Keratinocyte (primary cell): ENCODE measurements at regions not wholly inside any gene's neighbourhood (a gene's known extent, or its start where the extent isn't known, plus 50 kb on each side); places are given as distances from the start of the nearest gene placed in this dataset.

Source experiments
- DNase-seq: peaks from one replicate; pipeline ENCODE4 v3.0.0-alpha.2; 2011; ENCODE audit warnings: low read depth, missing footprints, low spot score
- FAIRE-seq: peaks from 2 replicates; lab custom pipeline; 2011; peaks lifted over from hg19 to GRCh38; lab: Jason Lieb, UNC
- H2AFZ ChIP-seq: 2 replicates; pipeline ENCODE4 v1.6.0; 2012; ENCODE audit warnings: low read length, control low read depth, inconsistent platforms; ENCODE audit not compliant: control insufficient read depth
- H3K27ac ChIP-seq: 2 replicates; pipeline ENCODE4 v1.5.1; 2011; ENCODE audit warnings: low read length; ENCODE audit not compliant: control insufficient read depth, insufficient read depth
- H3K27me3 ChIP-seq: 3 replicates; pipeline ENCODE4 v1.6.0; 2011; ENCODE audit warnings: low read length; ENCODE audit not compliant: control insufficient read depth, insufficient read depth; ENCODE audit errors: extremely low read depth
- H3K36me3 ChIP-seq, 2 experiments: 2 replicates in 1 of 2; 3 replicates in 1 of 2; pipeline ENCODE4 v1.5.1; 2011; ENCODE audit warnings: low read length in 2 of 2, mild to moderate bottlenecking in 1 of 2; ENCODE audit not compliant: control insufficient read depth in 2 of 2, insufficient read depth in 2 of 2; ENCODE audit errors: extremely low read depth in 1 of 2
- H3K4me1 ChIP-seq: 3 replicates; pipeline ENCODE4 v1.5.1; 2011; ENCODE audit warnings: low read length; ENCODE audit not compliant: control insufficient read depth, insufficient read depth; ENCODE audit errors: extremely low read depth
- H3K4me2 ChIP-seq: 3 replicates; pipeline ENCODE4 v1.6.0; 2011; ENCODE audit warnings: low read depth, low read length; ENCODE audit not compliant: control insufficient read depth, insufficient read depth; ENCODE audit errors: extremely low read depth
- H3K4me3 ChIP-seq, 3 experiments: fragments of 200-600 bp in 1 of 3; sonication (generic) in 1 of 3; 2 replicates in 2 of 3; 3 replicates in 1 of 3; pipeline ENCODE4 v1.5.1; 2011 to 2016; ENCODE audit warnings: low read length in 3 of 3, mild to moderate bottlenecking in 3 of 3, control low read depth in 2 of 3, inconsistent platforms in 1 of 3, low read depth in 1 of 3, mixed read lengths in 1 of 3, mixed run types in 1 of 3, moderate library complexity in 1 of 3; ENCODE audit not compliant: control insufficient read depth in 2 of 3, insufficient read depth in 2 of 3; ENCODE audit errors: extremely low read depth in 1 of 3
- H3K79me2 ChIP-seq: 2 replicates; pipeline ENCODE4 v1.6.0; 2012; ENCODE audit warnings: low read length; ENCODE audit not compliant: control insufficient read depth, insufficient read depth
- H3K9ac ChIP-seq: 3 replicates; pipeline ENCODE4 v1.6.0; 2011; ENCODE audit warnings: low read length; ENCODE audit not compliant: control insufficient read depth, insufficient read depth; ENCODE audit errors: extremely low read depth
- H3K9me1 ChIP-seq: 3 replicates; pipeline ENCODE4 v1.6.0; 2011; ENCODE audit warnings: low read length; ENCODE audit not compliant: control insufficient read depth, insufficient read depth; ENCODE audit errors: extremely low read depth
- H3K9me3 ChIP-seq: 2 replicates; pipeline ENCODE4 v1.5.1; 2012; ENCODE audit warnings: low read depth, low read length; ENCODE audit not compliant: control insufficient read depth
- H4K20me1 ChIP-seq: 3 replicates; pipeline ENCODE4 v1.6.0; 2011; ENCODE audit warnings: low read length; ENCODE audit not compliant: control insufficient read depth, insufficient read depth; ENCODE audit errors: extremely low read depth
- CTCF ChIP-seq, 3 experiments: IDR thresholded peaks in 1 of 3; conservative IDR thresholded peaks in 1 of 3; optimal IDR thresholded peaks in 1 of 3; 2 replicates in 2 of 3; 3 replicates in 1 of 3; pipeline versions ENCODE3 to v1.5.1; 2011; ENCODE audit warnings: low read length in 3 of 3, mild to moderate bottlenecking in 3 of 3, moderate library complexity in 2 of 3, control low read depth in 1 of 3, inconsistent platforms in 1 of 3; ENCODE audit not compliant: insufficient read depth in 2 of 3; ENCODE audit errors: extremely low read depth in 1 of 3
- EZH2 ChIP-seq: IDR thresholded peaks from one replicate; pipeline ENCODE4 v1.6.1; 2012; ENCODE audit warnings: inconsistent platforms, mild to moderate bottlenecking, low read length, moderate library complexity
- dilution Hi-C: fragments of 300-500 bp; cut with MboI; formaldehyde crosslinking; loops from one replicate; pipeline ENCODE4 v1.7.0; 2020; ENCODE audit warnings: low sequenced_read_pairs; ENCODE audit not compliant: extremely low pct_ligation_motif_present

GRCh38 chr7:42645906-42646305 is 266.0 kb downstream of the C7orf25 start:
- Histone ChIP-seq H3K4me1 (no peaks in the 10 kb centered on the region), H3K27ac (no peak overlapping the region), H3K4me2 (no peak overlapping the region), H3K4me3 (no peak overlapping the region), H3K36me3 (no peaks in the 10 kb centered on the region), H3K9me3 (no peaks in the 10 kb centered on the region), H3K27me3 (no peaks in the 10 kb centered on the region), H3K79me2 (no peaks in the 10 kb centered on the region), H2AFZ (no peak overlapping the region), H4K20me1 (no peaks in the 10 kb centered on the region), H3K9ac (no peak overlapping the region), H3K9me1 (no peaks in the 10 kb centered on the region)
- TF ChIP-seq EZH2 (no peak), CTCF (optimal IDR thresholded peaks at IDR 0.05 in 1 of 3, IDR thresholded peaks at IDR 0.05 in 1 of 3, conservative IDR thresholded peaks at IDR 0.05 in 1 of 3; ENCODE audit: extremely low read depth in 1 of 3, insufficient read depth in 2 of 3, low read length in 3 of 3) (no peak)
- DNase-seq: no peak
- dilution Hi-C loops: no loop called here
- FAIRE-seq: no peak

GRCh38 chr7:42642699-42643098 is 269.2 kb downstream of the C7orf25 start:
- Histone ChIP-seq H3K27ac (no peak overlapping the region), H3K4me1 (no peaks in the 10 kb centered on the region), H3K9me1 (no peaks in the 10 kb centered on the region), H4K20me1 (no peaks in the 10 kb centered on the region), H3K27me3 (no peaks in the 10 kb centered on the region), H3K4me2 (no peak overlapping the region), H3K79me2 (no peaks in the 10 kb centered on the region), H3K4me3 (no peak overlapping the region), H2AFZ (no peak overlapping the region), H3K9ac (no peak overlapping the region), H3K36me3 (no peaks in the 10 kb centered on the region), H3K9me3 (no peaks in the 10 kb centered on the region)
- TF ChIP-seq CTCF (optimal IDR thresholded peaks at IDR 0.05 in 1 of 3, IDR thresholded peaks at IDR 0.05 in 1 of 3, conservative IDR thresholded peaks at IDR 0.05 in 1 of 3; ENCODE audit: extremely low read depth in 1 of 3, insufficient read depth in 2 of 3, low read length in 3 of 3) (no peak), EZH2 (no peak)
- DNase-seq: no peak
- dilution Hi-C loops: no loop called here
- no peak for FAIRE-seq
